ENCODE measurements at regions not wholly inside any gene's neighbourhood (a gene's known extent, or its start where the extent isn't known, plus 50 kb on each side); places are given as distances from the start of the nearest gene placed in this dataset.

DNA sequence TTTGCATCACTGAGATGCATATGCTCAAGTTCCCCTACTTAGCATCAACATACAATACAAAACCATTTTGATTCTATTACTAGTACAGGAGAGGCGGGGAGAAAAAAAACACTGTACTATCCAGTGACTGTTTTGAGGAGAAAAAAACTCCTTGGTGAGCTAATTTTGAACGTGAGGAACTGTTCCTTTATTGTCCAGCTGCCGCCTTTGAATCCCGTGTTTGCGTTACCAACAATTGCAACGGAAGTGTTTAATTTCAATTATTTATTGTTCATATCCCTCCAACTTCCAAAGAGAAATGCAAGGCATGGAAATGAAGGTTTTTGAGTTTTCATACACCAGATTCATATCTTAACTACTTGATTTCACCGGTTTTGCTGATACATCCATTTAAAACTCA, 66.4 kb upstream of the ARHGAP21 start:
- Histone ChIP-seq H3K4me3 (ENCODE audit: low read depth, low read length) (no peak overlapping the region), H3K27ac (ENCODE audit: extremely low read depth, low read depth, low read length) (no peak overlapping the region), H3K36me3 (ENCODE audit: control insufficient read depth in 2 of 2, insufficient read depth in 1 of 2, low read length in 2 of 2) (no peaks in the 10 kb centered on the region), H3K9me3 (ENCODE audit: control insufficient read depth, insufficient read depth, low read depth, low read length) (no peaks in the 10 kb centered on the region), H3K4me1 (ENCODE audit: control insufficient read depth, insufficient read depth, low read length) (no peaks in the 10 kb centered on the region)
- CTCF ChIA-PET = no interaction called here
- POLR2A ChIA-PET = no interaction called here
- TF ChIP-seq, protein P1, sequence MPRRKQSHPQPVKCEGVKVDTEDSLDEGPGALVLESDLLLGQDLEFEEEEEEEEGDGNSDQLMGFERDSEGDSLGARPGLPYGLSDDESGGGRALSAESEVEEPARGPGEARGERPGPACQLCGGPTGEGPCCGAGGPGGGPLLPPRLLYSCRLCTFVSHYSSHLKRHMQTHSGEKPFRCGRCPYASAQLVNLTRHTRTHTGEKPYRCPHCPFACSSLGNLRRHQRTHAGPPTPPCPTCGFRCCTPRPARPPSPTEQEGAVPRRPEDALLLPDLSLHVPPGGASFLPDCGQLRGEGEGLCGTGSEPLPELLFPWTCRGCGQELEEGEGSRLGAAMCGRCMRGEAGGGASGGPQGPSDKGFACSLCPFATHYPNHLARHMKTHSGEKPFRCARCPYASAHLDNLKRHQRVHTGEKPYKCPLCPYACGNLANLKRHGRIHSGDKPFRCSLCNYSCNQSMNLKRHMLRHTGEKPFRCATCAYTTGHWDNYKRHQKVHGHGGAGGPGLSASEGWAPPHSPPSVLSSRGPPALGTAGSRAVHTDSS (tag by site-specific recombination; IDR thresholded peaks at IDR 0.05) = no peak
- TF ChIP-seq ZNF354C (tag by site-specific recombination; IDR thresholded peaks at IDR 0.05; ENCODE audit: borderline replicate concordance, low read depth) (no peak), ZSCAN4 (tag by site-specific recombination; IDR thresholded peaks at IDR 0.05) (no peak), ZSCAN5A (tag by site-specific recombination; IDR thresholded peaks at IDR 0.05) (no peak), ZNF239 (tag by site-specific recombination; IDR thresholded peaks at IDR 0.05) (no peak), KLF9 (tag by site-specific recombination; IDR thresholded peaks at IDR 0.05; ENCODE audit: low read depth) (no peak), ZNF324 (tag by site-specific recombination; IDR thresholded peaks at IDR 0.05) (no peak), ZNF654 (tag by site-specific recombination; IDR thresholded peaks at IDR 0.05; ENCODE audit: low read depth) (no peak), GLI2 (tag by site-specific recombination; IDR thresholded peaks at IDR 0.05; ENCODE audit: borderline replicate concordance, low read depth) (no peak), ZNF776 (tag by site-specific recombination; IDR thresholded peaks at IDR 0.05; ENCODE audit: borderline replicate concordance) (no peak), ZNF169 (tag by site-specific recombination; IDR thresholded peaks at IDR 0.05) (no peak), ZNF626 (tag by site-specific recombination; IDR thresholded peaks at IDR 0.05) (no peak), PRDM1 (tag by site-specific recombination; IDR thresholded peaks at IDR 0.05) (no peak), ZNF677 (tag by site-specific recombination; IDR thresholded peaks at IDR 0.05) (no peak), TCF7L2 (IDR thresholded peaks at IDR 0.05; ENCODE audit: borderline replicate concordance, low read depth, low read length) (no peak), ZNF658 (tag by site-specific recombination; IDR thresholded peaks at IDR 0.05) (no peak), BCL11A (tag by site-specific recombination; IDR thresholded peaks at IDR 0.05; ENCODE audit: low read depth) (no peak), KLF1 (tag by site-specific recombination; IDR thresholded peaks at IDR 0.05) (no peak)
- TF ChIP-seq, protein P2, sequence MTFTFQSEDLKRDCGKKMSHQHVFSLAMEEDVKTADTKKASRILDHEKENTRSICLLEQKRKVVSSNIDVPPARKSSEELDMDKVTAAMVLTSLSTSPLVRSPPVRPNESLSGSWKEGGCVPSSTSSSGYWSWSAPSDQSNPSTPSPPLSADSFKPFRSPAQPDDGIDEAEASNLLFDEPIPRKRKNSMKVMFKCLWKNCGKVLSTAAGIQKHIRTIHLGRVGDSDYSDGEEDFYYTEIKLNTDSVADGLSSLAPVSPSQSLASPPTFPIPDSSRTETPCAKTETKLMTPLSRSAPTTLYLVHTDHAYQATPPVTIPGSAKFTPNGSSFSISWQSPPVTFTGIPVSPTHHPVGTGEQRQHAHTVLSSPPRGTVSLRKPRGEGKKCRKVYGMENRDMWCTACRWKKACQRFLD (tag by site-specific recombination; IDR thresholded peaks at IDR 0.05) = no peak

DNA sequence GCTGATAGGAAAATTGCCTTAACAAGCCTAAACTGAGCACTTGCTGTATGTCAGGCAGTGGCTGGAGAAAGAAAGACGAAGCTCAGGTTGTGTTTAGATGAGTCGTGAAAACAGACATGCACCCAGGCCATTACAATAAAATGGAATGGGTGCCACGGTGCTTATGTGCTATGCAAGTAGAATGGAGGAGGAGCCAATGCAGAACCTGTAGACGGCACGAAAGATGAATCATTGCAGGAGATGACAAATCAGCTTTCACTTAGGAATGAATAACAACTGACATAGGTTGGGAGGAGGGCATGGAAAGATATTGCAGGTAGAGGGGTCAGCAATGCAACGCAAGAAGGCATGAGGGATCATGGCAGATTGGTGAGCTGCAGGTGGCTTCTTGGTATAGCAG, 61.2 kb upstream of the ARHGAP21 start:
- CTCF ChIA-PET = interaction anchor here (0.7 kb wide), 1 partner anchor 9 kb away, joined by 3 read pairs; no protein-coding TSS in a partner anchor
- H3K27ac ChIP-seq (ENCODE audit: extremely low read depth, low read depth, low read length) = no peak overlapping the region
- H3K9me3 ChIP-seq (ENCODE audit: control insufficient read depth, insufficient read depth, low read depth, low read length) = no peaks in the 10 kb centered on the region
- no peaks in the 10 kb centered on the region for H3K4me1 ChIP-seq (ENCODE audit: control insufficient read depth, insufficient read depth, low read length)
- no peak overlapping the region for H3K4me3 ChIP-seq (ENCODE audit: low read depth, low read length)
- POLR2A ChIA-PET = no interaction called here
- H3K36me3 ChIP-seq (ENCODE audit: control insufficient read depth in 2 of 2, insufficient read depth in 1 of 2, low read length in 2 of 2) = no peaks in the 10 kb centered on the region
- TF ChIP-seq ZNF211 (tag by site-specific recombination; IDR thresholded peaks at IDR 0.05; ENCODE audit: low read depth) = no peak
- no peak for TF ChIP-seq ZNF37A (tag by site-specific recombination; IDR thresholded peaks at IDR 0.05)
- TF ChIP-seq ZNF555 (tag by site-specific recombination; conservative IDR thresholded peaks at IDR 0.05) = no peak
- TF ChIP-seq PRDM6 (tag by site-specific recombination; IDR thresholded peaks at IDR 0.05) = no peak
- no peak for TF ChIP-seq ZNF529 (tag by site-specific recombination; IDR thresholded peaks at IDR 0.05; ENCODE audit: insufficient replicate concordance)
- no peak for TF ChIP-seq KLF7 (tag by site-specific recombination; IDR thresholded peaks at IDR 0.05; ENCODE audit: borderline replicate concordance)
- no peak for TF ChIP-seq ZFHX2 (tag by site-specific recombination; conservative IDR thresholded peaks at IDR 0.05)
- no peak for TF ChIP-seq ZNF132 (tag by site-specific recombination; IDR thresholded peaks at IDR 0.05; ENCODE audit: borderline replicate concordance)
- no peak for TF ChIP-seq ZNF837 (tag by site-specific recombination; IDR thresholded peaks at IDR 0.05)
- TF ChIP-seq ZNF623 (tag by site-specific recombination; IDR thresholded peaks at IDR 0.05) = no peak
- TF ChIP-seq, protein P3, sequence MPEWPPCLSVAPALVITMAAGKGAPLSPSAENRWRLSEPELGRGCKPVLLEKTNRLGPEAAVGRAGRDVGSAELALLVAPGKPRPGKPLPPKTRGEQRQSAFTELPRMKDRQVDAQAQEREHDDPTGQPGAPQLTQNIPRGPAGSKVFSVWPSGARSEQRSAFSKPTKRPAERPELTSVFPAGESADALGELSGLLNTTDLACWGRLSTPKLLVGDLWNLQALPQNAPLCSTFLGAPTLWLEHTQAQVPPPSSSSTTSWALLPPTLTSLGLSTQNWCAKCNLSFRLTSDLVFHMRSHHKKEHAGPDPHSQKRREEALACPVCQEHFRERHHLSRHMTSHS (tag by site-specific recombination; IDR thresholded peaks at IDR 0.05) = no peak

Data from HEK293 (cell line).